Activated CD4-positive, CD25-positive, alpha-beta regulatory T cell treated with anti-CD3 and anti-CD28 coated beads, Interleukin-2, amount 50 U/mL, for 24 hours (primary cell): ENCODE measurements at regions not wholly inside any gene's neighbourhood (a gene's known extent, or its start where the extent isn't known, plus 50 kb on each side); places are given as distances from the start of the nearest gene placed in this dataset.

Source experiments
- ATAC-seq, 2 donors: fragments of 150-1000 bp; cut with Tn5 transposase; one replicate each; pipeline ENCODE4 v1.10.0; 2021; ENCODE audit warnings: mild to moderate bottlenecking in 1 of 2, moderate library complexity in 1 of 2

DNA sequence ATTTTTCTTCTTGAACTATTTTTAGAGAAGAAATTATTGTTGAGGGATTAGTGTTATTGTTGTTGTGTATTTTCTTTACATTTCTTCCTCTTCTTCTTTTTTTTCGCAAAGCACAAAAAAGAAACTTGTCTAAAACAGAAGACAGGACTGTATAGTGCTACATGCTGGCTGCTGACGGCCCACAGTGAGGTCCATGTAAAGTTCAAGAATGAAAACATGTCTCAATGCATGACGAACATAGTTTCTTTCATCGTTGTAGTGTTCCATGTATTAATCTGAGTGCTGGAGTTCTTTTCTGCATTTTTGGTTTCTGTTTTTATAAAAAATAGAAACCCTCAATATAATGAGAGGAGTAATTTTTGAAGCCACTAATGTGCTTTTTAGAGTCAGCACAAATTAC lies 462.9 kb upstream of the MARCKS start:
- ATAC-seq: no peak

DNA sequence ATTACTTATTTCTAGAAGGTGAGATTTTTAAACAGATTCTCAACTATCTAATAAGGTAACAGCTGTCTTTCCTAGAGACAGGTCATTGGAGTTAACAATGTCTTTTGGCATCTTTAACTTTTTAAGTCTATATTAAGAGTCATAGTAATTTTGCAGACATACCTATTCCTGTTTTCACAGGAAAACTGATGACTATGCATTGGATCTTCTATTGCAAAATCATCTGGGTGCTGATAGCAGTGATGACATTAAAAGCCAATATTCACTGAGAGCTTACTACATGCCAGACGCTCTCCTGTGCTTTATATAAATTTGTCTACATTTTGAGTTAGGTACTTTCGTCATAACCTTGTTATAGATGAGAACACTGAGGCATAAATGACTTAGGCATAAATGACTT lies 462.4 kb upstream of the MARCKS start:
- ATAC-seq: no peak

DNA sequence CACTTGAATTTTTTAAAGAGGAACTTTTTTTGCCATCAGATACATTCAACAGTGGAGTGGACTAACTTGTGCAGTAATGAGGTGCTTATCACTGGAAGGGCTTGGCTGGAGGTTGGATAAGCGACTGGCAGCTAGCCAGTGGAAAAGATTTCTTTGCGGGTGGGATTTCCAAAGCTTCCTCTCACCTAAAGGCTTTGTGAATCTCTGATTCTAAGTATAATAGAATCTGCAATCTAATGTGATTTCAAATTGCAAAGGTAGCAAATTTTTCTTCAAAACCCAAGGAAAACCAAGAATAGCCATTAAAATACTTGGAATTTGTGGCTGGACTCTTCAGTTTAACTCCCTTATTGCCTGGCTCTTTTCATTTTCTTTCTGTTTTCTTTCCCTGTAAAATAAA lies 460.4 kb upstream of the MARCKS start:
- no peak for ATAC-seq

DNA sequence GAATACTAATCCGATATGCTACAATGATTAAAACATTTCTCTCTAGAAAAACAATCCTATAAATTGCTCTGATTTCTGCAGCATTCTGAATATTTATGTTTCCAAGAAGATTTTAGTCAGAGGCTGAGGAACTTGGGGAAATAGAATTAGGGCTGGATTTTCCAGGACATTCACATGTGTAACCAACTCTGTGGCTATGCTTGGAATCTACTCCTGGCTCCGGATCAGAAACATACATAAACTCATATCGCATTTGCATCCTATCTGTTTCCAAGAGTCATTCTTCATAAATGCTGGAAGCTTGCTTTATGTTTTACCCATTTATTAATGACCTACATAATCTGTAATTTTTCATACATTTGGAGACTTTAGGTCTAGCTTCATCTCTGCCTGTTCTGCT lies 459.9 kb upstream of the MARCKS start:
- ATAC-seq: no peak

DNA sequence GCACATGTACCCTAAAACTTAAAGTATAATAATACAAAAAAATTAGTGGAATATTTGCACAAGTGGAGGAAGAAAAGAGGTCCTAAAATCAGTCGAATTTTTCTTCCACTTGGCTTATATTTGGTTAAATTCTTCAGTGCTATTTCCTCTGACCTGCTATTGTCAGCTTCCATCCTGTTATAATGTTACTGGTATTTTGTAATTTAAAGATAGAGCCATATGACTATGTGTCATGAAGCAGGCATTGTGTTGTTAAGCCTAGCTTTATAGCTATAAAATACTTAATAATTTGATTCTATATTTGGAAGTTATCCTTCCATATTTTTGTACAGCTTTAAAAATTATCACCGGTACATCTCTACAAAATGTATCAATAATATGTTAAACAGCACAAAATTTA lies 455.9 kb upstream of the MARCKS start:
- no peak for ATAC-seq

DNA sequence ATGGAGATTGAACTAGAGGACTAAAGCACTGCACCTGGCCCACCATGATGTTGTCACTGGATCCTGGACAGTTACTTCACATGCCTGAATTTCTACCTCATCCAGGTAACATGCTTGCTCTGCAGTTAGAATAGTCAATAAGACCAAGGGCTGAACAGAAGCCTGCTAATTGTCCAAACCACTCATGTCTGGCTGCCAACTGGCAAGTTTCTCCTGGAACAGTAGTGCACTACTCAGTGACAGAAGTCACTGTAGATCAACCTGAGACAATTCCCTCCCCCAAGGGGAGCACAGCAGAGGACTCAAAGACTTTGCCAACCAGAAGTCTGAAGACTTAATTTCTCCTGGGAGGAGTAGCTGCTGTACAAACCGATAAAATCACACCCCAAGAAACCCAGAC lies 454.6 kb upstream of the MARCKS start:
- ATAC-seq: no peak

DNA sequence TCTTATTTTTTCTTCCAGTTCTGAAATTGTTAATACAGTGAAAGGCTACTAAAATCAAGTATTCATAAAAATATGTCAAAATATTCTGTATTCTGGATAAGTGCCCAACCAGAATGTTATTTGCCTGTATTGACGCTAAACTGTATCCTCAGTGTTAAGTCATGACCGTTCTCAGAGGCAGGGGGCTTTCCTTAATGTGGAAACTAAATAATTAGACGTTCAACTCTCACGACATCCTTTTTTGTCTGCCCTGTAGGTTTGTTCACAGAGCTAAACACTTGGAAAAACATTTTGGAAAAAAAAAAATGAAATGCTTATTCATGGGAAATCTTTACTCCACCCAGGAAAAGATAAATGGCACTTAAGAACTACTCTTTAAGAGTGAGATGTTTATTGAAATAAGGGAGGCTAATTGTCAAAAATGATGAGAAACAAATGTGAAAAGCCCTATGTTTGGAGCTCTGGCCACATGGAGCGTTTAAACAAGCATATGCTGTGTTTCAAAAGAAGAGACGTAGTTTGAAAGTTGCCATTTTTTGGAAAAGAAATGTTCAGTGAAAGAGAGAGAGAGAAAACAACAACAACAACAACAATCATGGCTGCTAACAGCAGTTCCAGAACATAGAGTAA lies 453.1 kb upstream of the MARCKS start:
- no peak for ATAC-seq

DNA sequence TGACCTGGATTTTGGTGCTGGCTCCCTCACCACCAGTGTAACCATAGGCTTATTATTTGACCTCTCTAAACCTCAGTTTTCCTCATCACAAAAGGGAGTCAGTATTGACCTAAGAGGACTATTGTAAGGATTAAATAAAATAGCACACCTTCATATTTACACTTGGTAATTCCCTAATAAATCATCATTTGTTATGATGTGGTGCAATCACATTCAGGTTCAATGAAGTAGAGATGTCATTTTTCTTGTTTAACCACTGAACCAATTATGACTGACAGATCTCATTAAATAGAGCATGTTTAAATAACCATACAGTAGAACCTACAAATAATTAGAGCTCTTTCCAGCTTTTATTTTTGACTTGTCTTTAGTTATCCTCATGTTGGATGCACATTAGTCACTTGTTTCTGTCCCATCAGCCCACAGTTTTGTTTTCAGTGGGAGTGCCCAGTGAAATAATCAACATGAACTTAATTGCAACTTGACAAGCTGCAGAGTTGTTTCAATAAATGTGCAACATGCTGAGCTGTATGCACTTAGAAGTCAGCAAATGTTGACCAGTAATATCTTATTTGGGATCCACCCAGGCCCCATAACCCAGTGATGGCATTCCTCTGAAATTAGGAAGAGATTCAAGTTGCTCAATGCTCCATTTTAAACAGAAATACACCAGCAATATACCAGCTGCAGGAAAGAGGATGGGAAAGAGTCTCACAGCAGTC lies 451.7 kb upstream of the MARCKS start:
- no peak for ATAC-seq

DNA sequence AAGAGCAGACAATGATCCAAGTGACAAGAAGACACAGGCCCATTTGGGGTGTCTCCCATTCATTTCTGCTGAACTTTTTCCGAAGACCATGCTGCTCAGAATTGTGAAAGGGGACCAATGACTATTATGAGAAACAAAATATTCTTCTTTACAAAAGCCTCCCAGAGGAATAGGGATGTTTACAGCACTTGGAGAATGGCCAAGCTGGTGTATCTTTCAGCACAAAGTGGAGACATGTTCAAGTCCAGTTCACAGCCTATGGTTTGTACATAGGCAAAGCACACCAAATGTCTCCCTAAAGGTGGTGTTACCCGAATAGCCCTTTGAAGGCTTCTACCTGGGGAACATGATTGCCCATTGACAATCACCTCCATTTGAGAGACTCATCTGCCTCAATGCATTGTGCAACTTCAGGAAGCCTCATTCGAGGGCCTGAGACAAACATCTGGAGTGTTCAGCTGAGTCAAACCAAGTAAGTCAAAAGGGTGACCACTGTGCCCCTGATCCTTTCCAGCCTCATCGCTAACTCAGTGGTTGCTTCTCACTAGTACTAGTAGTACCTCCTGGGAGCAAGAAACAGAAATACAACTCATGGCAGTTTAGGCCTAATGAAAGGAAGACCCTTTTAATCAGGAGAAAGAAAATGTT lies 451.0 kb upstream of the MARCKS start:
- ATAC-seq: no peak

DNA sequence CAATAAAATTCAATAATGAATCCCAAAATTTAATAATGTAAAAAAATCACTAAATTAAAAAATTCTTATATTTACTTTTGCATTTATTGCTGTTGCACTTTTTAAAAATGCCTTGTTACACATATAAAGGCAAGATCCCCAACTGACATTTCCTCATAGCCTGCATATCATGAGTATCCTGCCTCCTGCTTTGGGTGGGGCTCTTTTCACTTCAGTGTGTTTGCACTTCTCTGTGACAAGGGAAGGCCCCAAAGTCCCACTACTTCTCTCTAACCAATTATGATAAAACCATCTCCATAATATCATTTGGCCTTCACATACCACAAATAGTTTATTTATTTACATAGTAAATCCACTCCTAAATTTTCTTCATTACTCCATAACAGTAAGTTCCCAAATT lies 446.1 kb upstream of the MARCKS start:
- no peak for ATAC-seq

DNA sequence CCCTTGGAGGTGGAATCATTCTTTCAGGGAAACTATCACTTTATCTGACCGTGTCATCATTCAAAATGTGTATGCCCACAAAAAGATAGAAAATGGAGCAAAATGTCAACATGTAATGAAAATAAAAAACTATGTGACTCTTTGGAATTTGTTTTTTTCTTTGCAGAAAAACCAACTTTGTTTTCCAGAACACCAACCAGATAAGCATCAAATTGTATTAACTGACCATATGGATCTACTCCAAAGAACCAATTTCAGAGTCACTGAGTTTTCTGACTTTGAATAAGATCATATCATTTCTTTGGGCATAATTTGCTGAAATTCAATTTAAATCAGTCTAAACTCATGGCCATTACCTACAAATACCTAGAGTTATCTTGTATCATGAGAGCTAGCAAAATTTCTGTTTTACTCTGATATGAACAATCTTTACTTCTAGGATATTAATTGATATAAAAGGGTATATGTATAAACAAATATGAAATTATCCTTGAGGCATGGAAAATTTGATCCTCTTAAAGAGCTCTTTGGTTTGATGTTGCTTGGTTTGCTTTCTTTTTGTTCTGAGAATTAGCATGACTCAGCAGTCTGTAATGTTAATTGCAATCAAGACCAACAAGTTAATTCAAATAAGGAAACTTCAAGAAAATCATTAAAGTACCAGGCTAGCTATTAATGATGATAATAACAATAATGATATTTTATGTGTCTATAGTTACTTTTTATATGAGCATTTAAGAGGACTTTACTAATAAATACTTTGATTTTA lies 444.4 kb upstream of the MARCKS start:
- no peak for ATAC-seq

DNA sequence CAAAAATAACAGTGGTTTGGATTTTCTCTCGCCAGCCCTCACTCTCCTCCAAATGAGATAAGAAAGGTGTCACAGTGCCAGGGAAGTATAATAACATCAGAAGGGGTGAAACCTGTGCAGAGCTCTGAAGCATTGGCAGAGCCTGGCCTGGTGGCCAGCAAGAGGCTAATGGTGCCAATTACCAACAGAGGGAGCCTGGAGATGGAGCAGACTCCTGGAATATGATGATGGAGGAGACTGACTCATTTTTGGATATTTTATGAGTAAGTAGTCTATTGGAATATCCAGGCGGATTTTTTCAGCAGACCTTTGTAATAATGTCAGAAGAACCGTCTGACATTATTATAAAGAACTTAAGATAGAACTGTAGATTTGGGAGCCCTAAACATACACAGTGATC lies 442.6 kb upstream of the MARCKS start:
- ATAC-seq: no peak

DNA sequence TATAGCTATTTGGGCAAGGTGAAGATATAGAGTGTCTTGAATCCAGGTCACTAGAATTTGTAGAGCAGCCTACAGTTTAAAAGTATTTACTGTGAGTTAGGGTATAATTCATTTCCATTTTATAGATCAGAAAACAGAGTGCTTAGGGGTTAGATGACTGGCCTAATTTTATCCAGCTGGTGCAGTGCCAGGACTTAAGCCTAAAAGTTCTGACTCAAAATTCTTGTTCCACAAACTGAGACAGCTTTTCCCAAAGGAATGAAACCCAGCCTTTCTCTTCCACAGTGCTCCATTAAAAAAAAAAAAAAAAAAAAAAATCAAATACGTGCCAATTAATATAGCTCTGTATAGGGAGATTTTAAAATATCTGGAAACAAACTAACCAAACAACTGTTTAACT lies 441.0 kb upstream of the MARCKS start:
- ATAC-seq: no peak

DNA sequence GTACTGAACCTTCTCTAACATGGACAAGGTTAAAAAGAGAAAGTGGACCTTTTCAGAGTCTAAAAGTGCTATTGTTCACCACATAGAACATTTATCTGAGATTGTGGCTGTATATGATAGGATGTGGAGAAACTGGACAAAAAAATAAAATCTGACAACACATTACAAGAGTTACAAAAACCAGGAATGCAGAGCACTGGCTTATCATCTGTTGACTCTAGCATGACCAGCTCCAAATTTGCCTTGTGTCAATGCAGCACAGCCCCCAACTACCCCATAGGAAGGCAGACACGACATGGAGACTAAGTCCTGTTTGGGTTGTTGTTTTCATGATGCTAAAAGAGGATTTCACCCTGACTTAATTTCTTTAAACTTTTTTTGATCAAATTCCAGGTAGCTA lies 436.9 kb upstream of the MARCKS start:
- no peak for ATAC-seq

DNA sequence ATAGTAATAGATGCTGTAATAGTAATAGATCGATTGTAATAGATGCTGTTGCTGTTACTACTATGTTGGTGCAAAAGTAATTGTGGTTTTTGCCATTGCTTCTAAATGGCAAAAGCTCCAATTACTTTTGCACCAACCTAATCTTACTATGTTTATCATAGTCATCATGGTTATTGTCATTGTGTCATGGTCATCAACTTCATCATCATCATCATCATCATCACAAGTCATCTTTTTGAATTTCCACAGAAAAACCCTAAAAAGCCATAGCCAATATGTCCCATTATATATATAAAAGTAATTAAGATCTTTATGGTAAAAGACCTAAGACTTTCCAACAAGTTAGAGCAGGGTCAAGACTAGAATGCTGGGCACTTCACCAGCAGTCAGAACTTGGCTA lies 435.1 kb upstream of the MARCKS start:
- ATAC-seq: no peak

DNA sequence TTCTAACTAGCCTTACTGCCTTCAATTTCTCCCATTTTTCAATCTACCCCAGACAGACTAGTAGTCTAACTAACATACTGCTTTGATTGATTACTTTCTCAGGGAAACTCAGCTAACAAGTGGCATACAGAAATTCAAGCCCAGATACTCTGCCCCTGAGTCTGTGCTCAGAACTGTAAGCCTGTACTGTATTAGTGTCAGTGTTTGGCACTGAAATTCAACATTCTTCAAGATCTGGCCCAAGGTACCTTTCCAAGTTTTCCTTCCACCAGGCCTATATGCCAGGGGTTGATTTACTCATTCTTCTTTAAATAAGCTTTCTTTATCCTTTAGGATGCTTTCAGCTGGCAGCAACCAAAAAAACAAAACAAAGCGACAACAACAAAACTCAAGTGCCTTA lies 433.2 kb upstream of the MARCKS start:
- no peak for ATAC-seq

DNA sequence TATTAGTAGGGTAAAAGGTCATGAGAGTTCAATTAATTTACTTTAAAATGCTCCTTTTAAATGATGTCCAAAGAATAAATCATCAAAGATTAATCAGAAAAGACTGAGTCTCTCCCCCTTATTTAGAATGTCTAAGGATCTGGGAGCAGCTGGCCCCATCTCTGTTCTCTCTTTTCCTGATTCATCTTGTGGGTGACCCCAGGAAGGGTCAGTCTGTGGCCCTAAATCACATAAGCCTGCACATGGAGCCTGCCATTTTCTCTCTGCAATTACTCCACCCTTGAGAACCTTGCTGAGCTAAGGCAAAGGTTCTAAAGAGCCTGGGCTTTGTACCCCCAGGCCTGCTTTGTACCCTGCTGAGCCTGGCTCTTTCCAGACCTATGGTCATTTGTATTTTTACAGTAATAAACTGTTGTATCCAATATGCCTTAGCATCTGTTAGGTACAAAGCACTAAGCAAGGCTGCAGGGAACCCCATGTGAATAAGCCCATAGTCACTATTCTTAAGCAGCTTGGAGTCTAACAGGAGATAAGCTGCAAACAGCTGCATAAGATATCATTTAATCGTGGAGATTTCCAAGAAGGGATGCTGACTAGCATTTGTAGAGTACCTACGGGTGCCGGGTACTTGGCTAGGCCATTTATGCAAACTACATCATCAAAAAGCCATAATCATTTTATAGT lies 431.0 kb upstream of the MARCKS start:
- no peak for ATAC-seq

DNA sequence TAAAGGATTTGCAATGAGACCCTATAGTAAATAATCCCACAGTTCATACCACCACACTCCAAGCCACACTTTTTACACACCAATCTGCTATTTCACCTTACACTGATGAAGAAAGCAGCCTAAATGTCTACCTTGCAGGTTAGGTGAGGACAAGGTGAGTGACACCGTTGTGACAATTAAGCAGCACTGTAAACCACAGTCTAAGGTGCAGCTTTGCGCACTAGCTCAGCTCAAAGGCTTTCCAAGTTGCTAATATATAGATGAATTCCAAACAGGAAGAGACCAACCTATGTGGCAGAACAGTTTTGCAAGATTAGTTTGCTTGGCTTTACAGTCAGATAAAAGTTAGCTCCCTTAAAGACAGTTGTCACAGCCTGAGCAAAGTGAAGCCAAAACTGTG lies 429.5 kb upstream of the MARCKS start:
- no peak for ATAC-seq

DNA sequence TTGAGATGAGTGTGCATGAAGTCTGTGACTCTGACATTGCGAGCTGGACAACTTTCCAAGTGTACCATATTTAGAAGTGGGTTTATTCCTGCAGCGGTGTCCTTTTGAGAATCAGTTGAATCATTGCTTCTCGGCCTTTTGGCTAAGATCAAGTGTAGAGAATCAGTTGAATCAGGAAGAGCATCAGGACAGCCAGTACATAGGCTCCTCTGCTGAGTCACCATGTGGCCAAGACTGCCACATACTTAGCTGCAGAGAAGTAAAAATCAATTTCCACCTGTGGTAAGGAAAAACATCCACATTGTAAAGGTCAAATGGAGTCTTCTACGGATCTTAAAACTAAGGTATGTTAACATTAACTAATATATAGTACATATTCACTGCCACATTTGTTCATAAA lies 428.4 kb upstream of the MARCKS start:
- no peak for ATAC-seq

DNA sequence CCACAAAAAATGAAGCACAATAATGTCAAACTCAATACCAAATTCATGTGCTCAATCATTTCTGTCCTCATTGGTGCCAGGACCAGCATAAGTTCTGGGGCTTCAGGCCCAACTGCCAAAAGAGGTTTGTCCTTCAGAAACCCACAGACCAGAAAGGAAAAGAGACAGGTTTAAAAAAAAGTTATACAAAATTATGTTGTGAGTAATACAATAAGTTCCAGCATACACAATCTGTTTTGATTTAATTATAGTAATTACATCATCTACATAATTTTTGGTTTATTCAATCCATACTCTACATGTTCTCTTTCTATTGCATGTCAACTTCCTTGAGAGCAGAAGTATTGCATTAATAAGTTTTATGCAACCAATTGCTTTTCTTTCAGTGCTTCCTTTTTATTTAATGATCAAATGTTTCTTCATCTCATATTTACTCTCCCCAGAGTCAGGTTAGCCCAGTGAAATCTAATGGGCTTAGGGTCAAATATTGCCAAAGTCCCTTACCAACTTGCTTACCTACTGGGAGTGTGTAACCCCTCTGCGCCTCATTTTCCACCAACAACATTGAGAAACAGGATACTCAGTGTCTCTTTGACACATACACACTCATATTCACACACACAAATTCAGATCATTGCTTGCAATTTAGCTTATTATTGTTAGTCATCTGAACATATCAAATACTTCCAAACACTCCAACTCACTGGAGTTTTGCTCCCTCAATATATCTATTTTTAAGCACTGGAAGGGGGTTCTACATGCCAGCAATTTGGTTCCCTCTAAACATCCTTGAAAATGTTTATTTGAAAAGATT lies 424.4 kb upstream of the MARCKS start:
- ATAC-seq: no peak

DNA sequence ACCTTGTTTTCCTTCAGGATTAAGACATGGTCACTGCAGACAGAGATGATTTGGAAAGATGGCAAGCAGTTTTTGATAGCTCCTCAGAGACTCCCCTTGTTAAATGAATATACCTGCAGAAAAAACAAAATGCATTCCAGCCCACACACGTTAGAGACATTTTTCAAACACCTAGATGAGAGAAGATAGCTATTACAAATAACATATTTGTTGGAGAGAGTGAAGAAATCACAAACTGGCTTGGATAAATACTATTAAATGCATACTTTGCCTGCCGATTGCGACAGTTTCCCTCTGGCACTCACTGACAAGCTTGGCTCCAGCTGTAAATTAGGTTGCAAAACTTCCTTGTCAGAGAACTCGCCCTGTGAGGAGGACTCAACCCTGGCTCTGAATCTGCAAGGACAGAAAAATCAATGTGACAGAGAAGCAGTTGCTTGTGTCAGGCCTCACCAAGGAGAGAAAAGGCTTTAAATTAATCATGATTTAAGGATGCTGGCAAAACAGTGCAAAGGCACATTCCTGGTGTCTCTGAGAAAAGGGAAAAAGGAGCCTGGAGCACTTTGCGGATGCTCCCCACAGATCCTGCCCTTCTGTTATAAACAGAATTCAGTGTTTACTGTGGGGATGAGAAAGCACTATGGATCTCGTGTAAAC lies 423.7 kb upstream of the MARCKS start:
- ATAC-seq: no peak

DNA sequence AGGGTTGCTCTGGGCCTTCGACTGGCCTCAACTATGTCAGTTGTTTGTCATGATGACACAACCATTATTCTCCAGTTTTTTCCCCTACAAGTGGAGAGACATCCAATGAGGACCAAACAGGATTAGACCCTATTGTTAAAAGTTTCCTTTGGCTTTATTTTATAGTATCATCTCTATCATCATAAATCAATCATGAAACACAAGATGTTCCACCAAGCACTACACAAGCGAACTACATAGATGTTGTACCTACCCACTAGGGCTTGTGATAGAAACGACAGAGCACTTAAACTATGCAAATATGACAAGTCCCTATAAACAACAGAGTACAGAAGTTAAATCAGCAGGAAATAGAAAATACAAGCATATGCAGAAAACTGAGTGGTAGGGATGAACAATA lies 422.5 kb upstream of the MARCKS start:
- no peak for ATAC-seq
